ENCODE measurements at regions not wholly inside any gene's neighbourhood (a gene's known extent, or its start where the extent isn't known, plus 50 kb on each side); places are given as distances from the start of the nearest gene placed in this dataset.
"Not testable (repeated sequence)": the region's sequence is repeated elsewhere in the genome, so short reads cannot be mapped to it uniquely, and the experiment has no call there.

GRCh38 chr2:223319601-223320000, 267.6 kb downstream of the KCNE4 start:
- no peak overlapping the region for H3K4me3 Mint-ChIP-seq
- POLR2A ChIA-PET, result no interaction called here
- ATAC-seq, result no peak
- peaks cover 4% of the 10 kb centered on the region for H3K9me3 Mint-ChIP-seq (ENCODE audit: insufficient read depth)
- no peaks in the 10 kb centered on the region for H3K4me1 Mint-ChIP-seq (ENCODE audit: low read depth)
- no peaks in the 10 kb centered on the region for H3K36me3 Mint-ChIP-seq (ENCODE audit: low read depth)
- no peak for DNase-seq
- H3K27me3 Mint-ChIP-seq (ENCODE audit: low read depth), result no peaks in the 10 kb centered on the region
- CTCF ChIA-PET, result no interaction called here
- H3K27ac Mint-ChIP-seq, result no peak overlapping the region

GRCh38 chr2:223324402-223324801, 272.4 kb downstream of the KCNE4 start:
- ChIA-PET CTCF (no interaction called here), POLR2A (no interaction called here)
- ATAC-seq (no peak), DNase-seq (no peak)
- Mint-ChIP-seq H3K9me3 (ENCODE audit: insufficient read depth) (peaks cover 4% of the 10 kb centered on the region), H3K27ac (no peak overlapping the region), H3K4me3 (no peak overlapping the region), H3K36me3 (ENCODE audit: low read depth) (no peaks in the 10 kb centered on the region), H3K4me1 (ENCODE audit: low read depth) (no peaks in the 10 kb centered on the region), H3K27me3 (ENCODE audit: low read depth) (no peaks in the 10 kb centered on the region)

GRCh38 chr2:223328578-223328977, 273.6 kb downstream of the SCG2 start:
- H3K27ac Mint-ChIP-seq, result no peak overlapping the region
- ChIA-PET CTCF (no interaction called here), POLR2A (no interaction called here)
- ATAC-seq (no peak), DNase-seq (no peak)
- H3K4me1 Mint-ChIP-seq (ENCODE audit: low read depth), result no peaks in the 10 kb centered on the region
- no peak overlapping the region for H3K4me3 Mint-ChIP-seq
- no peaks in the 10 kb centered on the region for H3K36me3 Mint-ChIP-seq (ENCODE audit: low read depth)
- no peaks in the 10 kb centered on the region for H3K9me3 Mint-ChIP-seq (ENCODE audit: insufficient read depth)
- no peaks in the 10 kb centered on the region for H3K27me3 Mint-ChIP-seq (ENCODE audit: low read depth)

GRCh38 chr2:223330747-223331146, 271.4 kb downstream of the SCG2 start:
- ATAC-seq; H3K4me3 Mint-ChIP-seq; H3K9me3 Mint-ChIP-seq (ENCODE audit: insufficient read depth); DNase-seq; H3K27ac Mint-ChIP-seq; H3K27me3 Mint-ChIP-seq (ENCODE audit: low read depth); POLR2A ChIA-PET; CTCF ChIA-PET; H3K36me3 Mint-ChIP-seq (ENCODE audit: low read depth); H3K4me1 Mint-ChIP-seq (ENCODE audit: low read depth): not testable (repeated sequence)

GRCh38 chr2:223338016-223338415, 264.1 kb downstream of the SCG2 start:
- Mint-ChIP-seq H3K4me1 (ENCODE audit: low read depth) (no peaks in the 10 kb centered on the region), H3K36me3 (ENCODE audit: low read depth) (no peaks in the 10 kb centered on the region), H3K27ac (no peak overlapping the region), H3K27me3 (ENCODE audit: low read depth) (no peaks in the 10 kb centered on the region), H3K4me3 (no peak overlapping the region), H3K9me3 (ENCODE audit: insufficient read depth) (no peaks in the 10 kb centered on the region)
- POLR2A ChIA-PET, result no interaction called here
- no peak for DNase-seq
- CTCF ChIA-PET, result no interaction called here
- no peak for ATAC-seq

GRCh38 chr2:223357076-223357475, 245.1 kb downstream of the SCG2 start:
- POLR2A ChIA-PET, result no interaction called here
- DNase-seq (no peak), ATAC-seq (no peak)
- H3K9me3 Mint-ChIP-seq (ENCODE audit: insufficient read depth), result peaks cover 7% of the 10 kb centered on the region
- no peaks in the 10 kb centered on the region for H3K27me3 Mint-ChIP-seq (ENCODE audit: low read depth)
- H3K27ac Mint-ChIP-seq, result no peak overlapping the region
- no peaks in the 10 kb centered on the region for H3K36me3 Mint-ChIP-seq (ENCODE audit: low read depth)
- H3K4me1 Mint-ChIP-seq (ENCODE audit: low read depth), result no peaks in the 10 kb centered on the region
- H3K4me3 Mint-ChIP-seq, result no peak overlapping the region
- CTCF ChIA-PET, result no interaction called here

GRCh38 chr2:223363085-223363484, 239.1 kb downstream of the SCG2 start:
- DNase-seq (no peak), ATAC-seq (no peak)
- Mint-ChIP-seq H3K4me3 (no peak overlapping the region), H3K27ac (no peak overlapping the region), H3K4me1 (ENCODE audit: low read depth) (no peaks in the 10 kb centered on the region), H3K27me3 (ENCODE audit: low read depth) (no peaks in the 10 kb centered on the region), H3K36me3 (ENCODE audit: low read depth) (no peaks in the 10 kb centered on the region), H3K9me3 (ENCODE audit: insufficient read depth) (peaks cover 4% of the 10 kb centered on the region)
- ChIA-PET POLR2A (no interaction called here), CTCF (no interaction called here)

- DNase-seq (no peak), ATAC-seq (no peak)
- ChIA-PET POLR2A (no interaction called here), CTCF (no interaction called here)
- Mint-ChIP-seq H3K27ac (no peak overlapping the region), H3K4me1 (ENCODE audit: low read depth) (no peaks in the 10 kb centered on the region), H3K4me3 (no peak overlapping the region), H3K27me3 (ENCODE audit: low read depth) (no peaks in the 10 kb centered on the region), H3K9me3 (ENCODE audit: insufficient read depth) (peaks cover 4% of the 10 kb centered on the region), H3K36me3 (ENCODE audit: low read depth) (no peaks in the 10 kb centered on the region)
Measured at GRCh38 chr2:223365158-223365679, 236.9 kb downstream of the SCG2 start.

GRCh38 chr2:223366566-223366965, 235.6 kb downstream of the SCG2 start:
- H3K9me3 Mint-ChIP-seq (ENCODE audit: insufficient read depth), result no peaks in the 10 kb centered on the region
- ChIA-PET CTCF (no interaction called here), POLR2A (no interaction called here)
- no peaks in the 10 kb centered on the region for H3K27me3 Mint-ChIP-seq (ENCODE audit: low read depth)
- DNase-seq (no peak), ATAC-seq (no peak)
- no peaks in the 10 kb centered on the region for H3K4me1 Mint-ChIP-seq (ENCODE audit: low read depth)
- no peaks in the 10 kb centered on the region for H3K36me3 Mint-ChIP-seq (ENCODE audit: low read depth)
- H3K27ac Mint-ChIP-seq, result no peak overlapping the region
- no peak overlapping the region for H3K4me3 Mint-ChIP-seq

- Mint-ChIP-seq H3K4me1 (ENCODE audit: low read depth) (no peaks in the 10 kb centered on the region), H3K4me3 (no peak overlapping the region), H3K36me3 (ENCODE audit: low read depth) (no peaks in the 10 kb centered on the region), H3K9me3 (ENCODE audit: insufficient read depth) (no peaks in the 10 kb centered on the region), H3K27ac (no peak overlapping the region), H3K27me3 (ENCODE audit: low read depth) (no peaks in the 10 kb centered on the region)
- ChIA-PET POLR2A (no interaction called here), CTCF (no interaction called here)
- DNase-seq (no peak), ATAC-seq (no peak)
Measured at GRCh38 chr2:223368481-223368880, 233.7 kb downstream of the SCG2 start.

- no peaks in the 10 kb centered on the region for H3K27me3 Mint-ChIP-seq (ENCODE audit: low read depth)
- H3K4me1 Mint-ChIP-seq (ENCODE audit: low read depth), result no peaks in the 10 kb centered on the region
- H3K9me3 Mint-ChIP-seq (ENCODE audit: insufficient read depth), result no peaks in the 10 kb centered on the region
- no peak for DNase-seq
- no peak overlapping the region for H3K27ac Mint-ChIP-seq
- H3K4me3 Mint-ChIP-seq, result no peak overlapping the region
- ATAC-seq, result no peak
- ChIA-PET CTCF (no interaction called here), POLR2A (no interaction called here)
- no peaks in the 10 kb centered on the region for H3K36me3 Mint-ChIP-seq (ENCODE audit: low read depth)
Measured at GRCh38 chr2:223369889-223370288, 232.3 kb downstream of the SCG2 start.

- Mint-ChIP-seq H3K27ac (no peak overlapping the region), H3K9me3 (ENCODE audit: insufficient read depth) (no peaks in the 10 kb centered on the region), H3K4me3 (no peak overlapping the region), H3K27me3 (ENCODE audit: low read depth) (no peaks in the 10 kb centered on the region), H3K4me1 (ENCODE audit: low read depth) (no peaks in the 10 kb centered on the region), H3K36me3 (ENCODE audit: low read depth) (no peaks in the 10 kb centered on the region)
- POLR2A ChIA-PET, result no interaction called here
- CTCF ChIA-PET, result no interaction called here
- ATAC-seq (no peak), DNase-seq (no peak)
Measured at GRCh38 chr2:223383315-223383714, 218.8 kb downstream of the SCG2 start.

- Mint-ChIP-seq H3K27ac (no peak overlapping the region), H3K36me3 (ENCODE audit: low read depth) (no peaks in the 10 kb centered on the region), H3K4me1 (ENCODE audit: low read depth) (no peaks in the 10 kb centered on the region), H3K4me3 (no peak overlapping the region), H3K27me3 (ENCODE audit: low read depth) (no peaks in the 10 kb centered on the region), H3K9me3 (ENCODE audit: insufficient read depth) (no peaks in the 10 kb centered on the region)
- ChIA-PET CTCF (no interaction called here), POLR2A (no interaction called here)
- DNase-seq (no peak), ATAC-seq (no peak)
Measured at GRCh38 chr2:223386189-223386588, 216.0 kb downstream of the SCG2 start.
